ENCODE measurements at regions not wholly inside any gene's neighbourhood (a gene's known extent, or its start where the extent isn't known, plus 50 kb on each side); places are given as distances from the start of the nearest gene placed in this dataset.
"Not testable (repeated sequence)": the region's sequence is repeated elsewhere in the genome, so short reads cannot be mapped to it uniquely, and the experiment has no call there.

- TF ChIP-seq CTCF (IDR thresholded peaks at IDR 0.05; ENCODE audit: low read length); EZH2phosphoT487 (IDR thresholded peaks at IDR 0.05; ENCODE audit: low read length); EZH2 (optimal IDR thresholded peaks at IDR 0.05; ENCODE audit: low read depth, low read length): not testable (repeated sequence)
Measured at GRCh38 chr4:11643081-11643480, 214.4 kb upstream of the HS3ST1 start.
